IPS-18c (cell line): ENCODE measurements at regions not wholly inside any gene's neighbourhood (a gene's known extent, or its start where the extent isn't known, plus 50 kb on each side); places are given as distances from the start of the nearest gene placed in this dataset.

Experiments used
- H3K4me3 ChIP-seq: 2 replicates; pipeline ENCODE4 v1.7.0; 2013; ENCODE audit warnings: low read depth, mild to moderate bottlenecking, low read length, moderate library complexity; ENCODE audit not compliant: insufficient read depth
- H3K9me3 ChIP-seq: one replicate; pipeline ENCODE4 v1.6.1; 2013; ENCODE audit warnings: mild to moderate bottlenecking, low read length, moderate library complexity; ENCODE audit not compliant: control insufficient read depth, insufficient read depth

DNA sequence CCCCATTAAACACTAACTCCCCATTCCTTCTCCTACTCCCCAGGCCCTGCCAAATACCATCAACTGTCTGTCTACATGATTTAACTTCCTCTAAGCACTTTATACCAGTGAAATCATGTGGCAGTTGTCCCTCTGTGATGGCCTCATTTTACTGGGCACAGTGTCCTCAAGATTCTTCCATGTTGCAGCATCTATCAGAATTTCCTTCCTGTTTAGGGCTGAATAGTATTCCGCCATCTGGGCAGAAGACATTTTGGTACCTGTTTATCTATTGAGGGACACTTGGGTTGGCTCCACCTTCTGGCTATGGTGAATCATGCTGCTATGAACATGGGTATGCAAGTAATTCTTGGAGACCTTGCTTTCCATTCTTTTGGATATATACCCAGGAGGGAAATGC lies 59.4 kb upstream of the IRX4 start:
- no peak overlapping the region for H3K4me3 ChIP-seq
- H3K9me3 ChIP-seq: no peaks in the 10 kb centered on the region

DNA sequence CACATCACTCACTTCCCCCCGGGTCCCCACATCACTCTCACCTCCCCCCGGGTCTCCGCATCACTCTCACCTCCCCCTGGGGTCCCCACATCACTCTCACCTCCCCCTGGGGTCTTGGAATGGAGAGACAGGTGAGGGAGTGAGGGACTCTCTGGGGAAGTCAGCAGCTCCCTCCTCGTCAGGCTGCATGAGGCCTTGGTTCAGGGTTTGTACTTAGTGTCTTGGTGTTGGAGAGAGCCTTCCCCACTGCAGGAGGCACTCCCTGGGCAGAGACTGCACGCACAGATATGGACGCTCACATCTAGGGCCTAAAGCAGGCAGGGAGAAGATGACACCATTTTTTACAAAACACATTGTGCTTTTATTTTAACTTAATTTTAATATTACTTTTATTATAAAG lies 56.5 kb upstream of the IRX4 start:
- no peak overlapping the region for H3K4me3 ChIP-seq
- H3K9me3 ChIP-seq: no peaks in the 10 kb centered on the region

DNA sequence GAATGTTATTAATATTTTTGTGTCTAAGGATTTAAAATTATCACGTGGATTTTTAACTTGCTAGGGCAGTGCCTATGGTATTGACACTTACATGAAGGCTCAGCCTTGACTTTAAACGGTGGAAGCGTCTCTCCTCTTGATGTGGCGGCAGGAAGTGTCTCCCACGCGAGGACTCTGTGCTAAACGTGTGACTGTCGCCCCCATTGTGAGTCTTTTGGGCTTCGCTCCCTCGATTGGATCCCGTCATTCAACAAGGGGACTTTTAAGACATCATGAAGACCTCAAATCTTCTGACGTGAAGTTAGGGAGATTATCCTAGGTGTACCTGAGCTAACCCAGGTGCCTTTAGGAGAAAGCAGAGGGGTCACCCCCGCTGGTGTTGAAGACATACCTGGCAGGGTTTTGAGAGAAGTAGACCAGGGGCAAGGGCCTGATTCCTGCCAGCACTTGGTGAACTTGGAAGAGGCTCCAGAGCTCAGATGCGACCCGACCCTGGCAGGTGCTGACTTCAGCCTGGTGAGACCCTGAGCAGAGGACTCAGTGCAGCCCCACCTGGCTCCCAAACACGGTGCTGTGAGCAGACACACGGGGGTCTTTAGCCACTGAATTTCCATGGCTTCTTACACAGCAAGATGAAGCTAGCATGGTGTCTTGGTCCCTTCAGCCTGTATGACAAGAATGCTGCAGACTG lies 55.7 kb upstream of the IRX4 start:
- Histone ChIP-seq H3K9me3 (no peaks in the 10 kb centered on the region), H3K4me3 (no peak overlapping the region)

GRCh38 chr5:1937590-1937989 lies 54.9 kb upstream of the IRX4 start:
- no peaks in the 10 kb centered on the region for H3K9me3 ChIP-seq
- H3K4me3 ChIP-seq: no peak overlapping the region

DNA sequence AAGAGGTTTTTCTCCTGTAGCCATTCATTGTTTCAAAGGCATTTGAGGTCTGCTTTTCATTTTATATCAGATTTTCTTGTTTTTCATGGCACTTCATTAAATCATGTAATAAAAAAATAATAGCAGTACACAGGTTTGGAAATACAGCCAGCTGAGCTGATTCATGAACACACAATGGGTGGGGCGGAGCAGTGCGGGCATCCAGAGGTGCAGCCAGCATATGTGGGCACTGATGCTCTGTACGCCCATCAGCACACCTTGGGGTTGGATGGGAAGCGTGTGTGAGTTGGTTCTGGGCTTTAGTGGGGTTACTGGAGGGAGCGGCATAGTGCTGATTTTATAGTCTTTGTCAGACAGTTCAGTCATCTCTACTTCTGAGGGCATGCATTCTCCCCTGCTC lies 54.2 kb upstream of the IRX4 start:
- Histone ChIP-seq H3K4me3 (no peak overlapping the region), H3K9me3 (no peaks in the 10 kb centered on the region)

DNA sequence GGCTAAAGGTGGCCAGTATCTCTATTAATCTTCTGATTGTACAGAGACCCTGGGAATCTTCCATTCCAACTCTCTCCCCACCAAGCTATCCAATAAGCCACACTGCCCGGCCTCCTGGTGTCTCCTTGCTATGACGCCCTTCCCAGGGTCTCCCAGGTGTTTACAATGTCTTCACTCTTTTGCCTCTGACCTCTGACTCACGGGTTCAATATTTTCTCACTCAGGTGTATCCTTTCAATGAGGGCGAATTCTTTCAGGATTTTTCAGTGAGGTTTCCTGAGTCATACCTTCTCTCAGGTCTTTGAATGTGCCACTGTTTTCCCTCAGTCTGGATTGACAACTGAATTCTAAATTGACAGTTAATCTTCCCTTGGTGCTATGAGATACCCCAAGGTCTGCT lies 53.7 kb upstream of the IRX4 start:
- no peaks in the 10 kb centered on the region for H3K9me3 ChIP-seq
- no peak overlapping the region for H3K4me3 ChIP-seq

DNA sequence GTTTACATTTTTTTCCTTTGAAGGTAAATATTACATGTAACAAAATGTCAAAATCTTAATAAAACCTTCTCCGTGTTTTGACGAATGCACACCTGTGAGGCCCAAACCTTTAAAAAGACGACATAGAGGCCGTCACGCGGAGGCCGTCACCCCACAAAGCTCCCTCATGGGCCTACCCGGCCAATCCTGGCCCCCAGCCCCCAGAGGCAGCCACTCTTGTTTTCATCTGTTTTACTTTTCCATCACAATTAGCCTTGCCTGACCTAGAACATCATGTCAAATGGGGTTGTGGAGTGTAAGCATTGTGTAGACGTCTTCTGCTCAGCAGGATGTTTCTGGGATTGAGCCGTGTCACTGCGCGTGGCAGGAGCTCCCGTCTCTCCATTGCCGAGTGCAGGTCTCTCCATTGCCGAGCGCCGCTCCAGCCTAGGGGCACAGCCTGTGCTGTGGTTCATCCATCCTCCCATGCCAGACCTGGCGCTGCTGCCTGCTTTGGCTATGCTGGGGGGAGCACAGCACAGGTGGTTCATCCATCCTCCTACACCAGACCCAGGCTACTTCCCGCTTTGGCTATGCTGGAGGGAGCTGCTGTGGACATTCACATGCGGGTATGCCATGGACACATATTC lies 52.2 kb upstream of the IRX4 start:
- no peak overlapping the region for H3K4me3 ChIP-seq
- H3K9me3 ChIP-seq: no peaks in the 10 kb centered on the region

GRCh38 chr5:1934056-1934394 lies 51.3 kb upstream of the IRX4 start:
- no peaks in the 10 kb centered on the region for H3K9me3 ChIP-seq
- H3K4me3 ChIP-seq: no peak overlapping the region

DNA sequence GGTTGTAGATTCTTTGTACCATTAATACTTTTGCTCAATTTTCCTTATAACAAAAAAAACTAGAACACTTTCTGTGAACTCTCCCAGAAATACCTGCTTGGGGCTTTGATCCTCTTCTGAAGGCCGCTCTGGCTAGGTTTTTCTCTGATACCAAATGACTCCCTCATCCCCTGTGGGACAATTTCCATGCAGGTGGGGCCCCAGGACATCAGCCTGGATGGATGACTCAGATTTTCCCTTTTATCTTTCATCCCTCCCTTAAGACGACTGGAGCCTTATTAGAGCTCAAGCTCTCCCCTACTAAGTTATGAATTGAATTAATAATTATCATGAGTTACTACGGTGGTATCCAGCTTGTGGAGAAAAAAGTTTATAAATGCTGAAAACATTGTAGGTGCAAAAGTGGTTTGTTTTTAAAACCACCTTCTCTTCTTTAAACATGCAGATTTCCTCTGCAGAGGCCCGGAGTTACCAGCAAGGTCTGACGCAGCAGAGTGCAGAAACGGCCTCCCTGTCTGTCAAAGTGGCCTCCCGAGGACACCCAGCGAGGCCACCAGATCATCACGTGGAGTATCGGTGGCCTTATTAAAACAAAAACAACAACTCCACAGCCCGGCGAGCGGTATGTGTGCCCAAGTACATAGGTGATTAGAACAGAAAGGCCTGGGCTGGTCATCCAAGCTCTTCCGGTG lies 50.8 kb upstream of the IRX4 start:
- no peaks in the 10 kb centered on the region for H3K9me3 ChIP-seq
- no peak overlapping the region for H3K4me3 ChIP-seq
